ENCODE measurements at regions not wholly inside any gene's neighbourhood (a gene's known extent, or its start where the extent isn't known, plus 50 kb on each side); places are given as distances from the start of the nearest gene placed in this dataset.

DNA sequence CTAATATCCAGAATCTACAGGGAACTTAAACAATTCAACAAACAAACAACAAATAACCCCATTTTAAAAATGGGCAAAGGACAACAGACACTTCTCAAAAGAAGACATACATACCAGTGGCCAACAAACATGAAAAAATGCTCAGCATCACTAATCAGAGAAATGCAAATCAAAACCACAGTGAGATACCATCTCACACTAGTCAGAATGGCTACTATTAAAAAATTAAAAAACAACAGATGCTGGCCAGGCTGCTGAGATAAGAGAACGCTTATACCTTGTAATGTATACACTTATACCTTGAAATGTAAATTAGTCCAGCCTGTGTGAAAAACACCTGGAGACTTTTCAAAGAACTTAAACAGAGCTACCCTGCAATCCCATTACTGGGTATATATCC is 166.8 kb downstream of the IBTK start:
- TF ChIP-seq, protein P1, sequence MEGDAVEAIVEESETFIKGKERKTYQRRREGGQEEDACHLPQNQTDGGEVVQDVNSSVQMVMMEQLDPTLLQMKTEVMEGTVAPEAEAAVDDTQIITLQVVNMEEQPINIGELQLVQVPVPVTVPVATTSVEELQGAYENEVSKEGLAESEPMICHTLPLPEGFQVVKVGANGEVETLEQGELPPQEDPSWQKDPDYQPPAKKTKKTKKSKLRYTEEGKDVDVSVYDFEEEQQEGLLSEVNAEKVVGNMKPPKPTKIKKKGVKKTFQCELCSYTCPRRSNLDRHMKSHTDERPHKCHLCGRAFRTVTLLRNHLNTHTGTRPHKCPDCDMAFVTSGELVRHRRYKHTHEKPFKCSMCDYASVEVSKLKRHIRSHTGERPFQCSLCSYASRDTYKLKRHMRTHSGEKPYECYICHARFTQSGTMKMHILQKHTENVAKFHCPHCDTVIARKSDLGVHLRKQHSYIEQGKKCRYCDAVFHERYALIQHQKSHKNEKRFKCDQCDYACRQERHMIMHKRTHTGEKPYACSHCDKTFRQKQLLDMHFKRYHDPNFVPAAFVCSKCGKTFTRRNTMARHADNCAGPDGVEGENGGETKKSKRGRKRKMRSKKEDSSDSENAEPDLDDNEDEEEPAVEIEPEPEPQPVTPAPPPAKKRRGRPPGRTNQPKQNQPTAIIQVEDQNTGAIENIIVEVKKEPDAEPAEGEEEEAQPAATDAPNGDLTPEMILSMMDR (IDR thresholded peaks at IDR 0.05; ENCODE audit: low read depth, low read length, poor library complexity, severe bottlenecking) = no peak
- no peak for TF ChIP-seq EZH2phosphoT487 (IDR thresholded peaks at IDR 0.05; ENCODE audit: borderline replicate concordance, low read length)

Data from DOHH2 (cell line).